ENCODE measurements at regions not wholly inside any gene's neighbourhood (a gene's known extent, or its start where the extent isn't known, plus 50 kb on each side); places are given as distances from the start of the nearest gene placed in this dataset.
A peak's percentile ranks its signal among the peaks of the same experiment; 100 is the strongest.

DNA sequence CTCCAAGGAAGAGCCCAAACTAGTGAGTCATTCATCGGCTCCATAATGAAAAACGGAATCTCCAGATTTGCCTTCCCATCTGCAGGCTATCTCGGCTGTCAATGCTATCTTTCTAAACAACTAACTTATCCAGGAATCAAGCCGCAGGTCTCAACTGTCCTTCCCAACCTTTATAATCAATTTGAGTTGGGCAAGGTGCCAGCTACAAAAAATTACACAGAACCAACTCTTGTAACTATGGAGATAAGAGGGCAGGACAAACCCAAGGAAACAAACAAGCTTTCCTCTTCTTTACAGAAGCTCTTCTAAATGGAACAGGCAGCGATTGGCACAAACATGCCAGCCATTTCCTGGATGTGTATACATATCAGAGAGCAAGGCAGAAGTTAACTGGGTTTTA is 61.2 kb upstream of the RAI2 start:
- DNase-seq (ENCODE audit: low read depth), result peak; percentile 3

DNA sequence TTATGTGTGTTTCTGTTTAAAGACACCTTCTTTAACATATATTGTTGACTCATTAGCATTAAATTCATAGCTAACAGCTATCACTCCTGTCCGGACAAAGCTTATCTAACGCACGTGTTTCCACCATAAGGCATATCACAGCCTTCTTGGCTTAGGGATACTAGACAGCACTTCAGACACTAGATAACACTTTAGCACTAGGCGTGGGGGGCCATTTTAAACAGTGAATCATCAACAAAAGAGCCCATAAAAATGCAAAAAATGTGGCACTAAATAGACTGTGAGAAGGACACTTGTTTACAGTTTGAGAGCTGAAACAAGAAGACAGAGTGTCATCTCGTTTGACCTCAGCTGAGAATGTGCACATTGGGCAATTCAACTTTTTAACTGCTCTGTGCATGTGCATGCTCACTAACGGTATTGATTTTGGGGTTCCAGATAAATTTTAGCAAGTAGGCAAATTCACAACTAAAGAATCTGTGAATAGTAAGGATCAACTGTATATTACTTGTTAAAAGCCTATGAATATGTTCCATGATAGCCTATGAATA is 58.9 kb upstream of the RAI2 start:
- no peak for DNase-seq (ENCODE audit: low read depth)

DNA sequence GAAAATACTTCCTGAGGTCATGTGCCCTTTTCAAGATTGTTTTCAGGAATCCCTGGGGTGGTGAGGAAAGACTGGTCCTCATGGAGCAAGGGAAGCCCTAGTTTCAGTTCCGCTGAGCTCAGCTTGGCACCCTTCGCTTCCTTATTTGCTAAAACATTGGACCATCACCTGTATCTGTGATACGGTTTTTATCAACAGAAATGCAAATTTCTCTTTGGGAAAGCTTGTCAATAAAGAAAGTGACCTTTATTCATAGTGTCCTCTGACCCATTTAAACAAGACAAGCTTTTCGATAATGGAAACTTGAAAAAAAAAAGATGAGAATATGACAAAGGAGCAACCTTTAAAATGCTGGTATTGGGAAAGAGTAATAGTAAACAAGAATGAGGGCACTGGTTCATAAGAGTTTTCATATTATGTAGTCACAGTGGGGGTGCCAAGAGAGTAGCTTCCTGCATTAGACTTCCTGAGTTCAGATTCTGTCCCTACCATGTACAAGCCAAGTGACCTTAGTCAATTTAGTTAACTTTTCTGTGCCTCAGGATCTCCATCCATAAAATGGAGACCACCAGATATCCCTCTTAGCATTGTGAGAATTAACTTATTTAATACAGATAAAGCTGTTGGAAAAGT is 57.0 kb upstream of the RAI2 start:
- no peak for DNase-seq (ENCODE audit: low read depth)

DNA sequence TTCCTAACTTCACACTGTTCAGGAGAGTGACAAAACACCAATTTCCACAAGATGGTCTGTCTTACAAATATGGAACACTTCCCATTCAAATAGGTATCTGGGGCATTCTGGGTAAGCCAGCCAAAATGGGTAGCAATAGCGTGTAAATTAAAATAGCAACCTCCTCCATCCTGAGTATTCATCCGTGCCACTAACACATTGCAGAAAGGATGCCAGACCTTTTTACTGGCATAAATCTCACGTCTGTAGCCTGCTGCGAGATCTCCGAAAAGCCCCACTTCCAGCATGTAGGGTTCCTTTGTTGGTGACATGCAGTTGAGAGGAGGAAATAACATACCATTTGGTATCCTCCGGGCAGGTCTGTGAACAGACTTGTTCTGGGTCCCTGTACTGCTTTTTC is 52.7 kb upstream of the RAI2 start:
- DNase-seq (ENCODE audit: low read depth), result no peak
